RPMI8226 (cell line): ENCODE measurements at regions not wholly inside any gene's neighbourhood (a gene's known extent, or its start where the extent isn't known, plus 50 kb on each side); places are given as distances from the start of the nearest gene placed in this dataset.
"Not testable (repeated sequence)": the region's sequence is repeated elsewhere in the genome, so short reads cannot be mapped to it uniquely, and the experiment has no call there.

ENCODE experiments used
- DNase-seq: peaks from one replicate; pipeline ENCODE4 v3.0.0-alpha.2; 2015

DNA sequence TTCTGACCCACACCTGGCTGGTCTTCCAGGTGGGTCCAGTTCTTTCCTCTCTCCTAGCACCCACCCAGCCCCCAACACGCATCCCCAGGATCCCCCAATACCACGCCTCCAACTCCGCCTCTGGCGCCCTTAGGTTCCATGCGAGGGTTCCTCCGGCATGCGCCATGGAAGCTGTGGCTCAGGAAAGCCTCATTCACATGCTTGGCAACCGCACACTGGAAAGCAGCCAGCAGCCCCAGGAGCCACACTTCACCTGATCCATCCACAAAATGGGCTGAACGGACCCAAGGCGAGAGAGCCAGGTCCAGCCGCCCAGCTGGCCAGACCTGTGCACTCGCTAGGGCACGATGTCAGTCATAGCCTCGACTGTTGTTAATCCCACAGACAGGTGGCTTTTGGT lies 161.2 kb downstream of the PSMG1 start:
- DNase-seq, result no peak

DNA sequence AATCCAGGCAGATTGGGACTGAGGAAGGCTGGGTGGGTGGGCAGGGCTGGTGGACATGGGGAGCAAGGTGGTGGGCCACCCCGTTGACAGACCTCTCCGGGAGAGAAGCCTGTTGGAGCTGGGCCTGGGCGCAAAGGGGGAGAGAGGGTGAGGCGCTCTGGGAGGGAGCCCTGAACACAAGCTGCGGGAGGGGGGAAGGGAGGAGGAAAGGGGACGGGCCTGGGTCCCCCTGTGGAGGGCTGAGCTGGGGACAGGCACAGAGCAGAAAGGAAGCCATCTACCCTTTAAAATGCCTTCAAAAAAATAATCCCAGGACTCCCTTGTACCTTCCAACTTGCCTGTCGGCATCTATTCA lies 161.8 kb downstream of the PSMG1 start:
- DNase-seq, result no peak

DNA sequence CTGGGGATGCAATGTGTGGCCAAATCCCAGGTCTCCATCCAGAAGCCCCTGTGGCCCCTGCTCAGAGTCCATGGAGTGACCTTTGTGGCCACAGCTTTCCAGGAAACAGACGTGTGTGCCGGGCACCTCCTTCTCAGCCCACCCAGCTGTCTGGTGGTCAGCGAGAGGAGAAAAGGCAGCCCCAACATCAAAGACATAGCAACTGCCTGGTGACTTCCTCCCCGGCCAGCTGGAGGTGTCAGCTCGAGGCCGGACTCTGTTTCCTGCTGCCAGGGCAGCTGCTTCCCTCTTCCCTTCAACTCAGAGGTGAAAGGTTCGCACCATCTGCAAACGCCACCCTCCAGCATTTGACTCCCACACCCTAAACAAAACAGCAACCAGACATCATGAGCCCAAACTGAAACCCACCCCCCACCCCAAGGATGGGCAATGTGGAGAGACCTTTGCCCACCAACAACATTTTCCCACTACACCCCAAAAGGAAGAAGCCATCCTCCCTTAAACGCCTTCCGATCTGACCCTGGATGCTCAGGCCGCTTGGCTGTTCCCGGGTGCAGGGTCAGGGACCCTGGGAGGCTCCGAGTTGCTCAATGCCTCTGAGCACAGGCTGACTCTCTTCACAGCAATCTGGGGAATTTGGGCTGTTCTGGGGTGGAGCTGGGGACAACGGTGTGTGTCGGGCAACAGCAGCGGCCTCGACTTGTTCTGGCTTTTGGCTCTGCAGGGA lies 162.3 kb downstream of the PSMG1 start:
- no peak for DNase-seq

DNA sequence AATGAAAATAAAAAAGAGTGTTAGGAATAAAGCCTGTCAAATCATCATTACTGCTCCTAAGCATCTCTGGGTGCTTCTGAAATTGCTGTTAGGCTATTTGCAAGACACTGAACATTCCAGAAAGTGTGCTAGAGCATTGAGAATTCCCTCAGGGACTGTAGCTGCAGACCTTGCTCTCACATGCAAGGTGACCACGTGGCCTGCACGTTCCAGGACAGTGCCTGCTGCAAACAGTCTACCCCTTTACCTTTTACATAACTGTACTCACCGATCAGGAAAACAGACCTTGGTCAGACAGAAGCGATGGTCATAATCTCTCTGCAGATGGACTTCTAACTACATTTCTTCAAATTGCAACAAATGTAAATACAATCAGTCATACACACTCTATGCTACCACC lies 164.5 kb downstream of the PSMG1 start:
- DNase-seq, result no peak

DNA sequence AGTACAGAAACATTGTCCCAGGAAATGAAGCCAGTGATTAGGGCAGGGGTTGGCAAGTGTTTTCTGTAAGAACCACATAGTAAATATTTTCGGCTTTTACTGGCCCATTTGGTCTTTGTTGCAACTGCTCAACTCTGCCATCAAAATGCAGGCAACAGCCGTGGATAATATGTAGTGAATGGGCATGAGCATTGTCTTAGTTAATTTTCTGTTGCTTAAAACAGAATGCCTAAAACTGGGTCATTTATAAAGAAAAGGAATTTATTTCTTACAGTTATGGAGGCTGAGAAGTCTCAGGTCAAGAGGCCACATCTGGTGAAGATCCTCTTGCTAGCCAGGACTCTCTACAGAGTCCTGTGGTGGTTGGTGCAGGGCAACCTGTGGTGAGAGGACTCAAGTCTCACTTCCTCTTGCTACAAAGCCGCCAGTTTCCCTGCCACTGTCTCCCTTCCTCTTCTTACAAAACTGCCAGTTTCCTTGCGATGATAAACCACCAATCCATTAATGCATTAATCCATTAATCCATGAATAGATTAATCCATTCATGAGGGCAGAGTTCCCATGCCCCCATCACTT lies 166.4 kb downstream of the PSMG1 start:
- DNase-seq, result peak; percentile 92

DNA sequence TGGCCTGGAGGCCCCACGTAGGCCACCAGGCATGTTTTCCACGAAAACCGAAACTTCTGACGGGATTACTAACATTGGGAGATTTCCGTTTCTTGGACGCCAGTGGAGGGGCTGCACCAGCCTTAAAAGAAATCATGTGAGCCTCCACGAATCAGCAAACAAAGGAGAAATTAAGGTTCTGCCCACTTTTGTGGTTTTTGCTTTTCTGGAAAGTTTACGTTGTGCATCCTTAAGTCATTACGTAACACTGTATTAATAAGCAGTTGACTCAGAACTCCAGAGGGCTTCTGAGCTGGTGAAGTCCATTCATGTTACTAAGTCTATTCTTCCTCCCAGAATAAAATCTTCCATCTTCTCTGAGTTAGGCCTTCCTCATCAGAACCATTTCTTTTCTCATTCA lies 168.5 kb downstream of the PSMG1 start:
- no peak for DNase-seq

DNA sequence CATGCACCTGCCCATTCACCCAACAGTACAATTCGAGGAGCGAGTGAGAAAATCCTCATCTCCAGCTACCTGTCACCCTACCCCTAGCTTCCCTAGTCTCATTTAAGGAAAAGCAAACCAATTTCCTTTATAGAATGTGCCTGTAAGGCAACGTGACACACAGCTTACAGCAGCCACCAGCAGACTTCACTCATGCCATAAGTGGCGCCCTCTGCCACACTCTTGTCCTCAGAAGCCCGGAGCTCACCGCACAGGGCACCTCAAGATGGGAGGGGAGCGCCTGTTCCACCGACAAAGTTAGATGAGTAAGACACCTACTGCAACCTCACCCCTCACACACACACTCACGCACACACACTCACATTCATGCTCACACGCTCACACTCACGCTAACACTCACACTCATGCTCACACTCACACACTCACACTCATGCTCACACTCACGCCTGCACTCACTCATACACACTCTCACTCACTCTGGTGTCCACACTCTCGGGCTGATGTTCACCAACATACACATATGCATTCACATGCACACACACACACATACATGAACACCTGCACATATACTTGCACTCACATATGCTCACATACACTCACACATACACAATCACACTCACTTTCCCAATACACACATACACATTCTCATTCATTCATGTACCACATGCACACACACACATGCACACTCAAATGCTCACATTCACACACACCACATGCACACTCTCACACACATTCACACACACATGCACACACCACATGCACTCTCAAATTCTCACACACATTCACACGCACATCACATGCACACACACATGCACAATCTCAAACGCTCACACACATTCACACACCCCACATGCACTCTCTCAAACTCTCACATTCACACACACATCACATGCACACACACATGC lies 170.7 kb downstream of the PSMG1 start:
- no peak for DNase-seq

DNA sequence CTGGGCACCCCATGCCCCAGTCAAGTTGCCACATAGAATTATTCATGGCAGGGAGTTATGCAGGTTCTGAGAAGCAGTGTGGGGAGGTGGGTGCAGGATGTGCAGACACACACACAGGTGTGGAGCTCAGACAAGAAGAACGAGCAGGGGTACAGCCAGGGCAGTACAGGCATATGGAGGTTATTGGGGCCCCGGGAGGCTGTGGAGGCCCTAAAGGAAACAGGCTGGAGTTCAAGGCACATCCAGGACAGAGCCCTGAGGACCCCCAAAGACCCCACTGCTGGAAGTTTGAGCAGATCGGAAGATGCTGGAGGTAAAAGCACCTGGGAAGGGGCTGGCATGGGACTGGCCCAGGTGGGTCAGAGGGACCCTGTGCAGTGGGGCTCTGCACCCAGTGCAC lies 171.3 kb downstream of the PSMG1 start:
- DNase-seq, result no peak

DNA sequence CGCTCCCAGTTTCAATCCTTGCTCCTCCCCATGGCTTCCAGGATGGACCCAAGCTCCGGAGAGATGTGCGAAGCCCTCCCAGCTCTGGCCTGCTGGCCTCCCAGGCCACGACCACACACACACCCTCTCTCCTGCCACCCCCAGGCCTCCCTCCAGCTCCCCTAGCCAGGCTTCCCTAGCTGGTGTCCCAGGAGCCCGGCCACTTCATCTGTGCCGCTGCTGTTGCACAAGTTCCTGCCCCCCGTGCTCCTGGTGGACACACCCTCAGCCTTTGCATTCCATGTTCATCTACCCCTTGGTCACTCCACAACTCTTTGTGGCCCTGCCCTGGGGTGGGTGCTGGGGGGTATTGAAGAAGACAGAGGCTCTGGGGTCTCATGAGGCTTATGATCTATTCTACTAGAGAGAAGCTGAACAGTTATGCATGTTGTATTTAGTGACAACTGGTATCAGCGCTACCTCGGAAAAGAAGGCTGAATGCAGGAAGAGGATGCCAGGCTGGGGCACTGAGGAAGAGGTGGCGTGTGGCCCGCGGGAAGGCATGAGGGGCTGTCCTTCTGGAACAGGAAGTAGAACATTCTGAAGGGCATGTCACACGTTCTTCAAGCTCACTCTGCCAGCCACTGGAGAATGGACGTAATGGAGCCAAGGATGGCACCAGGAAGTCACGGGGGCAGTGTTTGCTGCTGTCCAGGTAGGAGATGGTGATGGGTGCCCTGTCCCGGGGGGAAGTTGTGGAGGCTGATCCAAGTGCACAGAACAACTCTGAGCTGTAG lies 172.4 kb downstream of the PSMG1 start:
- no peak for DNase-seq

GRCh38 chr21:39009587-39010225 lies 173.5 kb downstream of the PSMG1 start:
- no peak for DNase-seq

- DNase-seq, result no peak
Measured at GRCh38 chr21:39007985-39008384, 175.3 kb downstream of the PSMG1 start.

- no peak for DNase-seq
Measured at GRCh38 chr21:39007532-39007931, 175.7 kb downstream of the PSMG1 start.

- DNase-seq, result peak; percentile 41
Measured at GRCh38 chr21:39006571-39007311, 176.5 kb downstream of the PSMG1 start.

DNA sequence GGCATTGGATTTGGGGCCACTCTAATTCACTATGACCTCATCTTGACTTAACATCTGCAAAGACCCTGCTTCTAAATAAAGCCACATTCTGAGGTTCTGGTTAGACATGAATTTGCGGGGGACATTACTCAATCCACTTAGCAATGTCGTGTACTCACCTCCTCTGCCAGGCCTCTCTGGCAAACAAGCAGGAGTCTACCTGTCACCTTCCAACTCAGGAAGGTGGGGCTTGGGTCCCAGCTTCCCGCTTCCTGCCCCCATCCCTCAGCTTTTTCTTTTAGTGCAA lies 177.8 kb downstream of the PSMG1 start:
- no peak for DNase-seq

DNA sequence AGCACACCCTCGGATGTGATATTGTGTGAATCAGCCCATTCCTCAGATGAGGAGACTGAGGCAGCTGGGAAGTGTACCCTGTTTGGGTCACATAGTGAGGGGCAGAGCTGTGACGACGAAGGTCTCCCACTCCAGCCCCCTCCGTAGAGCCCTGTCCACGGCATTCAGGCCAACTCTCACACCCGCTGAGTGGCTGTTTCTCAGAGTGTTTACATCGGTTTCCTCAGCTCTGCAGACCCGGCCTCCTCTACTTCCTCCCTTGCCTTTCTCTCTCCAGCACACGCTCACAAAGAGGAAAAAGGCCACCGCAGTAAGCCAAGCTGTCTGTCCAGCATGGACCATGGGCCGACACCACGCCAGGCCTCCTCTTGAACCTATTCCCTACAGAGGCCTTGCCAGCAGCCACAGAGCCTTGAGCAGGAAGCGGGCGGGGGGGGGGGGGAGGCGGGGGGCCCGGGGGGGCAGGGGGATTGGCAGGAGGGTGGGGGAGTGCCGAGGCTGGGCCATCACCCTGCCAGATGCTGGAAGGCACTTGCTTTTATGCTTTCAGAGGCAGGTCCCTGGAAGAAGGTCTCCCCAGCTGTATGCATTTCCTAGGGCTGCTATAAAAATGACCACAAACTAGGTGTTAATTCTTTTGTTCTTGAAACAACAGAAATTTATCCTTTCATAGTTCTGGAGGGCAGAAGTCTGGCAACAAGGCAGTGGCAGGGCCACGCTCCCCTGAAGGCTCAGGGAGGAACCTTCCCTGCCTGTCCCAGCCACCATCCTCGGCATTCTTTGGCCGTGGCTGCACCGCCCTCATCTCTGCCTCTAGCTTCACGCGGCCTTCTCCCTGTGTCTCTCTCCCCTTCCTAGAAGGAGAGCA lies 178.4 kb downstream of the PSMG1 start:
- DNase-seq, result peak; percentile 65

- DNase-seq, result no peak
Measured at GRCh38 chr21:39003982-39004633, 179.1 kb downstream of the PSMG1 start.

- no peak for DNase-seq
Measured at GRCh38 chr21:39001341-39001740, 181.9 kb downstream of the PSMG1 start.

GRCh38 chr21:39000496-39000895 lies 182.8 kb downstream of the PSMG1 start:
- no peak for DNase-seq

GRCh38 chr21:38999161-38999560 lies 184.1 kb downstream of the PSMG1 start:
- no peak for DNase-seq

- not testable (repeated sequence) for DNase-seq
Measured at GRCh38 chr21:38998281-38998680, 185.0 kb downstream of the PSMG1 start.

DNA sequence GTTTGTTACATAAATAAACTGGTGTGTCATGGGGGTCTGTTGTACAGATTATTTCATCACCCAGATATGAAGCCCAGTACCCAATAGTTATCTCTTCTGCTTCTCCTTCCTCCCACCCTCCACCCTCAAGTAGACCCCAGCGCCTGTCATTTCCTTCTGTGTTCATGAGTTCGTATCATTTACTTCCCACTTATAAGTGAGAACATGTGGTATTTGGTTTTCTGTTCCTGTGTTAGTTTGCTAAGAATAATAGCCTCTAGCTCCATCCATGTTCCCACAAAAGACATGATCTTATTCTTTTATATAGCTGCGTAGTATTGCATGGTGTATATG lies 185.4 kb downstream of the PSMG1 start:
- DNase-seq, result not testable (repeated sequence)
